A549 (cell line): ENCODE measurements at regions not wholly inside any gene's neighbourhood (a gene's known extent, or its start where the extent isn't known, plus 50 kb on each side); places are given as distances from the start of the nearest gene placed in this dataset.

Experiments
- ATAC-seq, 2 experiments: fragments of 200-7000 bp in 1 of 2; fragments of >200 bp in 1 of 2; cut with Nextera tagmentation in 1 of 2; cut with Tn5 transposase in 1 of 2; 3 replicates each; pipeline versions ENCODE4 v1.8.0 to v1.9.1; 2018 to 2020; ENCODE audit warnings: mild to moderate bottlenecking in 1 of 2, moderate library complexity in 1 of 2
- CTCF ChIA-PET: fragments of 300-600 bp; sonication (Branson Sonifier 250); formaldehyde crosslinking; extraction: SDS; loops from one replicate; lab custom pipeline; 2021; ENCODE audit warnings: antibody characterized with exemption, inconsistent platforms; lab: Yijun Ruan, JAX
- POLR2A ChIA-PET: fragments of 350-600 bp; formaldehyde crosslinking; extraction: SDS; loops from one replicate; lab custom pipeline; 2021; ENCODE audit warnings: antibody characterized with exemption, inconsistent platforms; lab: Yijun Ruan, JAX
- DNase-seq, 2 experiments: peaks; one replicate each; pipeline versions ENCODE4 v3.0.0 to v3.0.0-alpha.2; 2011 to 2016; ENCODE audit warnings: low read depth in 1 of 2, low spot score in 1 of 2
- FAIRE-seq: peaks from 2 replicates; lab custom pipeline; 2011; peaks lifted over from hg19 to GRCh38; lab: Jason Lieb, UNC
- H3K27ac ChIP-seq, 2 experiments: fragments of >200 bp; sonication (Bioruptor Twin); formaldehyde crosslinking; 3 replicates each; pipeline ENCODE4 v1.5.1; 2016 to 2017
- H3K4me1 ChIP-seq: fragments of >200 bp; sonication (Bioruptor Twin); formaldehyde crosslinking; 3 replicates; pipeline ENCODE4 v1.6.1; 2016
- H3K4me2 ChIP-seq: fragments of >200 bp; sonication (Bioruptor Twin); formaldehyde crosslinking; 3 replicates; pipeline ENCODE4 v1.6.1; 2016
- H3K4me3 ChIP-seq: fragments of >200 bp; sonication (Bioruptor Twin); formaldehyde crosslinking; 3 replicates; pipeline ENCODE4 v1.5.1; 2016
- H3K9me3 ChIP-seq: fragments of >200 bp; sonication (Bioruptor Twin); formaldehyde crosslinking; 3 replicates; pipeline ENCODE4 v1.6.1; 2016
- CBX2 ChIP-seq: fragments of 200-600 bp; sonication (generic); IDR thresholded peaks from 2 replicates; pipeline ENCODE4 v1.6.1; 2016; ENCODE audit warnings: low read depth, mild to moderate bottlenecking, borderline replicate concordance
- CEBPB ChIP-seq, 2 experiments: fragments of >200 bp in 1 of 2; sonication (Bioruptor Twin) in 1 of 2; formaldehyde crosslinking in 1 of 2; IDR thresholded peaks; 2 replicates each; pipeline ENCODE4 v1.6.1; 2012 to 2016
- CHD4 ChIP-seq: fragments of 200-600 bp; sonication (generic); IDR thresholded peaks from 2 replicates; pipeline ENCODE4 v1.6.1; 2016; ENCODE audit warnings: antibody characterized with exemption, mild to moderate bottlenecking, borderline replicate concordance
- EHF ChIP-seq: fragments of 250-450 bp; sonication (Bioruptor Pico); IDR thresholded peaks from 2 replicates; pipeline ENCODE4 v1.5.0; 2020; ENCODE audit warnings: mild to moderate bottlenecking
- GATA3 ChIP-seq: IDR thresholded peaks from 2 replicates; pipeline ENCODE4 v1.6.1; 2012; ENCODE audit warnings: borderline replicate concordance
- HEYL ChIP-seq: fragments of 250-450 bp; sonication (Bioruptor Pico); IDR thresholded peaks from 2 replicates; pipeline ENCODE4 v1.8.0; 2021; ENCODE audit warnings: mild to moderate bottlenecking, moderate library complexity
- HOXA7 ChIP-seq: fragments of 250-450 bp; sonication (Bioruptor Pico); IDR thresholded peaks from 2 replicates; pipeline ENCODE4 v1.5.0; 2020; ENCODE audit warnings: mild to moderate bottlenecking, moderate library complexity
- HOXB5 ChIP-seq: fragments of 250-450 bp; sonication (Bioruptor Pico); IDR thresholded peaks from 2 replicates; pipeline ENCODE4 v1.5.0; 2020; ENCODE audit warnings: mild to moderate bottlenecking, moderate library complexity
- KDM1A ChIP-seq: fragments of 200-600 bp; sonication (generic); IDR thresholded peaks from 2 replicates; pipeline ENCODE4 v1.6.1; 2016; ENCODE audit warnings: low read depth, mild to moderate bottlenecking
- NR3C1 ChIP-seq: fragments of >200 bp; sonication (Bioruptor Twin); formaldehyde crosslinking; IDR thresholded peaks from 3 replicates; pipeline ENCODE4 v1.6.1; 2017
- POLR2AphosphoS2 ChIP-seq: conservative IDR thresholded peaks from 2 replicates; pipeline ENCODE4 v1.6.1; 2012; ENCODE audit warnings: low read length, improper control_type of control experiment, inconsistent platforms
- RCOR1 ChIP-seq: fragments of 150-350 bp; IDR thresholded peaks from 2 replicates; pipeline ENCODE4 v1.6.1; 2014; ENCODE audit warnings: antibody characterized with exemption, low read length, low read depth
- RNF2 ChIP-seq: fragments of 200-600 bp; sonication (generic); IDR thresholded peaks from 2 replicates; pipeline ENCODE4 v1.6.1; 2016; ENCODE audit warnings: low read depth, mild to moderate bottlenecking, antibody characterized with exemption, moderate library complexity, borderline replicate concordance
- SMC3 ChIP-seq: fragments of >200 bp; sonication (Bioruptor Twin); formaldehyde crosslinking; IDR thresholded peaks from 3 replicates; pipeline ENCODE4 v1.6.1; 2018; ENCODE audit warnings: inconsistent platforms
- ZC3H11A ChIP-seq: fragments of 450-650 bp; IDR thresholded peaks from 2 replicates; pipeline ENCODE4 v1.6.1; 2014; ENCODE audit warnings: antibody characterized with exemption, mild to moderate bottlenecking
- ZNF302 ChIP-seq: fragments of 250-450 bp; sonication (Bioruptor Pico); IDR thresholded peaks from 2 replicates; pipeline ENCODE4 v1.9.0; 2021; ENCODE audit warnings: inconsistent platforms, mild to moderate bottlenecking, moderate library complexity
- ZSCAN20 ChIP-seq: fragments of 250-450 bp; sonication (Bioruptor Pico); IDR thresholded peaks from 2 replicates; pipeline ENCODE4 v1.8.0; 2022; ENCODE audit warnings: mild to moderate bottlenecking, moderate library complexity
- WGBS: methylation state at CpG from one replicate; pipeline ENCODE4 v1.1.6; 2017; ENCODE audit errors: missing lambda C conversion rate; 5-methylcytosine and 5-hydroxymethylcytosine counted together
- TF ChIP-seq, protein P1 (sequence below): fragments of 150-350 bp; IDR thresholded peaks from 2 replicates; pipeline ENCODE4 v1.6.1; 2014; ENCODE audit warnings: low read depth, mild to moderate bottlenecking, low read length
- TF ChIP-seq, protein P2 (sequence below): fragments of >200 bp; sonication (Bioruptor Twin); formaldehyde crosslinking; IDR thresholded peaks from 3 replicates; pipeline ENCODE4 v1.5.1; 2016
- TF ChIP-seq, protein P3 (sequence below): IDR thresholded peaks from 2 replicates; pipeline ENCODE4 v1.6.1; 2012
- TF ChIP-seq, protein P4 (sequence below): IDR thresholded peaks from 2 replicates; pipeline ENCODE4 v1.6.1; 2012
- TF ChIP-seq, protein P5 (sequence below): fragments of 250-450 bp; sonication (Bioruptor Pico); IDR thresholded peaks from 2 replicates; pipeline ENCODE4 v1.5.0; 2020; ENCODE audit warnings: low read depth, mild to moderate bottlenecking, moderate library complexity
- TF ChIP-seq, protein P6 (sequence below): fragments of 200-600 bp; sonication (generic); IDR thresholded peaks from 2 replicates; pipeline ENCODE4 v1.6.1; 2016; ENCODE audit warnings: antibody characterized with exemption, mild to moderate bottlenecking, moderate library complexity

DNA sequence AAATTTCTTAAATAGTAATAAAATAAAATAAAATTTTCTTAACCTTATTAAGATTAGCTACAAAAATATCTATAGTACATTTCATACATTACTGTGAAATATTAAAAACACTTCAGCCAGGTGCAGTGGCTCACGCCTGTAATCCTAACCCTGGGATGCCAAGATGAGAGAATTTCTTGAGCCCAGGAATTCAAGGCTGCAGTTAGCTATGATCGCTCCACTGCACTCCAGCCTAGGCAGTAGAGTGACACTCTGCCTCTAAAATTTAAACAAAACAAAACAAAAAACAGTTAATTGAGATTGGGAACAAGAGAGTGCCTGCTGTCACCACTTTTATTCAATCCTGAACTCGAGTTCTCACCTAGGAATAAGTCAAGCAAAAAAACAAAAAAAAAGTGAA, 95.0 kb upstream of the CPNE8 start:
- no peak overlapping the region for H3K4me3 ChIP-seq
- no peak overlapping the region for H3K27ac ChIP-seq
- DNase-seq: no peak
- H3K4me1 ChIP-seq: no peaks in the 10 kb centered on the region
- WGBS: 29% methylated on average over 3 of the region's 3 CpGs
- ATAC-seq: no peak
- POLR2A ChIA-PET: no interaction called here
- no peak for FAIRE-seq
- CTCF ChIA-PET: no interaction called here
- H3K9me3 ChIP-seq: no peaks in the 10 kb centered on the region
- TF ChIP-seq, protein P1, sequence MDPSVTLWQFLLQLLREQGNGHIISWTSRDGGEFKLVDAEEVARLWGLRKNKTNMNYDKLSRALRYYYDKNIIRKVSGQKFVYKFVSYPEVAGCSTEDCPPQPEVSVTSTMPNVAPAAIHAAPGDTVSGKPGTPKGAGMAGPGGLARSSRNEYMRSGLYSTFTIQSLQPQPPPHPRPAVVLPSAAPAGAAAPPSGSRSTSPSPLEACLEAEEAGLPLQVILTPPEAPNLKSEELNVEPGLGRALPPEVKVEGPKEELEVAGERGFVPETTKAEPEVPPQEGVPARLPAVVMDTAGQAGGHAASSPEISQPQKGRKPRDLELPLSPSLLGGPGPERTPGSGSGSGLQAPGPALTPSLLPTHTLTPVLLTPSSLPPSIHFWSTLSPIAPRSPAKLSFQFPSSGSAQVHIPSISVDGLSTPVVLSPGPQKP: no peak
- TF ChIP-seq, protein P2, sequence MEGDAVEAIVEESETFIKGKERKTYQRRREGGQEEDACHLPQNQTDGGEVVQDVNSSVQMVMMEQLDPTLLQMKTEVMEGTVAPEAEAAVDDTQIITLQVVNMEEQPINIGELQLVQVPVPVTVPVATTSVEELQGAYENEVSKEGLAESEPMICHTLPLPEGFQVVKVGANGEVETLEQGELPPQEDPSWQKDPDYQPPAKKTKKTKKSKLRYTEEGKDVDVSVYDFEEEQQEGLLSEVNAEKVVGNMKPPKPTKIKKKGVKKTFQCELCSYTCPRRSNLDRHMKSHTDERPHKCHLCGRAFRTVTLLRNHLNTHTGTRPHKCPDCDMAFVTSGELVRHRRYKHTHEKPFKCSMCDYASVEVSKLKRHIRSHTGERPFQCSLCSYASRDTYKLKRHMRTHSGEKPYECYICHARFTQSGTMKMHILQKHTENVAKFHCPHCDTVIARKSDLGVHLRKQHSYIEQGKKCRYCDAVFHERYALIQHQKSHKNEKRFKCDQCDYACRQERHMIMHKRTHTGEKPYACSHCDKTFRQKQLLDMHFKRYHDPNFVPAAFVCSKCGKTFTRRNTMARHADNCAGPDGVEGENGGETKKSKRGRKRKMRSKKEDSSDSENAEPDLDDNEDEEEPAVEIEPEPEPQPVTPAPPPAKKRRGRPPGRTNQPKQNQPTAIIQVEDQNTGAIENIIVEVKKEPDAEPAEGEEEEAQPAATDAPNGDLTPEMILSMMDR: no peak
- H3K4me2 ChIP-seq: no peak overlapping the region

DNA sequence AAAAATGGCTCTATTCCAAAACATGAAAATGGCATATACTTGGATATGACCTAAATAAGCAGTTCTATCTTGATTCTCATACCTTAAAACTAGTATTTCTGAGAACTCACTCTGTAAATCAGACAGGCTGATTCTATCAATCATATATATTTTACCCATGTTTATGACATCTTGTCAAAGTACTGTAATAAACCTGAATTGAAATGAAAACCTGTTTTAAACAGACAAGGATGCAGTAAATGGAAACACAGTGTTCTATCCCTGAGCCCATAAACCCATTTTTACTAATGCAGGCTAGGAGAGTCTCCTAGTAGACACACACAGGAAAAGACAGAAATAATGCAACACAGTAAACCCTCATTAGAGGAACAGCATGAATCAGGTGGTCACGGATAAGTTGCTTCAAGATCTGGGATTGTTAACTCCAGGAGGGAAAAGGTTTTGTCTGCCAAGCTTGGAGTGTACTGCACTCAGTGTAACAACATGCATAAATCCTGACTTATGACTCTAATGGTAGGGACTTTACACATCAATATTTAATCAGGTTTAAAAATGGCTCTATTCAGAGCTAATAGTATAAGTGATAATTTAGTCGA, 93.6 kb upstream of the CPNE8 start:
- POLR2A ChIA-PET: no interaction called here
- ATAC-seq (no peak), DNase-seq (no peak)
- CTCF ChIA-PET: no interaction called here
- TF ChIP-seq ZC3H11A (no peak), CHD4 (no peak), HOXA7 (CRISPR knock-in tag) (no peak)
- TF ChIP-seq, all 56 proteins: peak for 0
- H3K9me3 ChIP-seq: no peaks in the 10 kb centered on the region
- 12% methylated on average over 2 of the region's 2 CpGs for WGBS
- no peak for FAIRE-seq
- H3K27ac ChIP-seq: no peak overlapping the region
- no peaks in the 10 kb centered on the region for H3K4me1 ChIP-seq
- no peak overlapping the region for H3K4me3 ChIP-seq
- no peak overlapping the region for H3K4me2 ChIP-seq

DNA sequence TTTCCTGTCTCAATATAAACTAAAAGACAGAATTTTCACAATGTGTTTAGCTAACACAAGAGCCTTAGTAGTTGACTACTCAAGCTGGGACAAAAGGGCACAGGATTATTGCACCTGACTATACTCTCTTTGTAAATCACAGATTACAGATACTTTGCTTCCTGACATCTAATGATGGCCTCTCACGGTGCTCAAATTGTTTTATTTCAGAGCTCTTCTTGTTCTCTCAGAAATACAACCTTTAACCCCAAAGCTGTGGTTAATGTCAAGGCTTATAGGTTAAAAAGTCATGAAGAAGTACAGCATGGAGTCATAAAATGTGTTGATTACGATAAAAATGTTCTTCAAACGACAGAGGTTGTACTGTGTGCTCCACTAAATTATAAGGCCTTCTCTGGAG, 89.9 kb upstream of the CPNE8 start:
- Histone ChIP-seq H3K4me1 (no peaks in the 10 kb centered on the region), H3K9me3 (no peaks in the 10 kb centered on the region), H3K4me2 (no peak overlapping the region), H3K27ac (no peak overlapping the region), H3K4me3 (no peak overlapping the region)
- WGBS: 5% methylated on average over 3 of the region's 3 CpGs
- no peak for ATAC-seq
- no peak for DNase-seq
- no peak for FAIRE-seq
- CTCF ChIA-PET: interaction anchor here (0.6 kb wide), 1 partner anchor 107 kb away, joined by 4 read pairs; no protein-coding TSS in a partner anchor
- TF ChIP-seq NR3C1 (no peak), HEYL (CRISPR knock-in tag) (no peak), CBX2 (no peak), HOXA7 (CRISPR knock-in tag) (no peak), ZSCAN20 (CRISPR knock-in tag) (no peak), HOXB5 (no peak), POLR2AphosphoS2 (no peak), EHF (CRISPR knock-in tag) (no peak)
- TF ChIP-seq, protein P3, sequence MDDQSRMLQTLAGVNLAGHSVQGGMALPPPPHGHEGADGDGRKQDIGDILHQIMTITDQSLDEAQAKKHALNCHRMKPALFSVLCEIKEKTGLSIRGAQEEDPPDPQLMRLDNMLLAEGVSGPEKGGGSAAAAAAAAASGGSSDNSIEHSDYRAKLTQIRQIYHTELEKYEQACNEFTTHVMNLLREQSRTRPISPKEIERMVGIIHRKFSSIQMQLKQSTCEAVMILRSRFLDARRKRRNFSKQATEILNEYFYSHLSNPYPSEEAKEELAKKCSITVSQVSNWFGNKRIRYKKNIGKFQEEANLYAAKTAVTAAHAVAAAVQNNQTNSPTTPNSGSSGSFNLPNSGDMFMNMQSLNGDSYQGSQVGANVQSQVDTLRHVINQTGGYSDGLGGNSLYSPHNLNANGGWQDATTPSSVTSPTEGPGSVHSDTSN: no peak
- TF ChIP-seq, protein P4, sequence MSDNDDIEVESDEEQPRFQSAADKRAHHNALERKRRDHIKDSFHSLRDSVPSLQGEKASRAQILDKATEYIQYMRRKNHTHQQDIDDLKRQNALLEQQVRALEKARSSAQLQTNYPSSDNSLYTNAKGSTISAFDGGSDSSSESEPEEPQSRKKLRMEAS: no peak
- POLR2A ChIA-PET: no interaction called here

DNA sequence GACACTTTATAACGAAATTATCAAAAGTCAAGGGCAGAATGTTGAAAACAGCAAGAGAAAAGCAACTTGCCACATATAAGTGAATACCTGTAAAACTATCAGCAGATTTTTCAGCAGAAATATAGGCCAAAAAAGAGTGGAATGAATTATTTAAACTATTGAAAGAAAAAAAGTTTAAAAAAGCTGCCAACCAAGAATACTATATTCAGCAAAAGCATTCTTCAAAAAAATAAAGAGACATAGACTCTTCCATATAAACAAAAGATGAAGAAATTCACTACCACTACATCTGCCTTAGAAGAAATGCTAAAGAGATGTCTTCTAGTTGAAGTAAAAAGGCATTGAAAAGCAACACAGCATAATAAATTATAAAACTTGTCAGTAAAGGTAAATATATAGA, 80.6 kb upstream of the CPNE8 start:
- DNase-seq (no peak), FAIRE-seq (no peak), ATAC-seq (no peak)
- ChIA-PET POLR2A (no interaction called here), CTCF (no interaction called here)
- 0% methylated on average over 1 of the region's 1 CpG for WGBS
- H3K4me1 ChIP-seq: no peaks in the 10 kb centered on the region
- H3K4me3 ChIP-seq: no peak overlapping the region
- no peak overlapping the region for H3K27ac ChIP-seq
- no peak overlapping the region for H3K4me2 ChIP-seq
- H3K9me3 ChIP-seq: no peaks in the 10 kb centered on the region
- TF ChIP-seq CEBPB (IDR thresholded peaks at IDR 0.05) (no peak), RNF2 (no peak), KDM1A (no peak), GATA3 (no peak), ZNF302 (CRISPR knock-in tag) (no peak), RCOR1 (no peak), SMC3 (no peak)
- TF ChIP-seq, protein P5, sequence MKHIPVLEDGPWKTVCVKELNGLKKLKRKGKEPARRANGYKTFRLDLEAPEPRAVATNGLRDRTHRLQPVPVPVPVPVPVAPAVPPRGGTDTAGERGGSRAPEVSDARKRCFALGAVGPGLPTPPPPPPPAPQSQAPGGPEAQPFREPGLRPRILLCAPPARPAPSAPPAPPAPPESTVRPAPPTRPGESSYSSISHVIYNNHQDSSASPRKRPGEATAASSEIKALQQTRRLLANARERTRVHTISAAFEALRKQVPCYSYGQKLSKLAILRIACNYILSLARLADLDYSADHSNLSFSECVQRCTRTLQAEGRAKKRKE (CRISPR knock-in tag): no peak
- TF ChIP-seq, protein P6, sequence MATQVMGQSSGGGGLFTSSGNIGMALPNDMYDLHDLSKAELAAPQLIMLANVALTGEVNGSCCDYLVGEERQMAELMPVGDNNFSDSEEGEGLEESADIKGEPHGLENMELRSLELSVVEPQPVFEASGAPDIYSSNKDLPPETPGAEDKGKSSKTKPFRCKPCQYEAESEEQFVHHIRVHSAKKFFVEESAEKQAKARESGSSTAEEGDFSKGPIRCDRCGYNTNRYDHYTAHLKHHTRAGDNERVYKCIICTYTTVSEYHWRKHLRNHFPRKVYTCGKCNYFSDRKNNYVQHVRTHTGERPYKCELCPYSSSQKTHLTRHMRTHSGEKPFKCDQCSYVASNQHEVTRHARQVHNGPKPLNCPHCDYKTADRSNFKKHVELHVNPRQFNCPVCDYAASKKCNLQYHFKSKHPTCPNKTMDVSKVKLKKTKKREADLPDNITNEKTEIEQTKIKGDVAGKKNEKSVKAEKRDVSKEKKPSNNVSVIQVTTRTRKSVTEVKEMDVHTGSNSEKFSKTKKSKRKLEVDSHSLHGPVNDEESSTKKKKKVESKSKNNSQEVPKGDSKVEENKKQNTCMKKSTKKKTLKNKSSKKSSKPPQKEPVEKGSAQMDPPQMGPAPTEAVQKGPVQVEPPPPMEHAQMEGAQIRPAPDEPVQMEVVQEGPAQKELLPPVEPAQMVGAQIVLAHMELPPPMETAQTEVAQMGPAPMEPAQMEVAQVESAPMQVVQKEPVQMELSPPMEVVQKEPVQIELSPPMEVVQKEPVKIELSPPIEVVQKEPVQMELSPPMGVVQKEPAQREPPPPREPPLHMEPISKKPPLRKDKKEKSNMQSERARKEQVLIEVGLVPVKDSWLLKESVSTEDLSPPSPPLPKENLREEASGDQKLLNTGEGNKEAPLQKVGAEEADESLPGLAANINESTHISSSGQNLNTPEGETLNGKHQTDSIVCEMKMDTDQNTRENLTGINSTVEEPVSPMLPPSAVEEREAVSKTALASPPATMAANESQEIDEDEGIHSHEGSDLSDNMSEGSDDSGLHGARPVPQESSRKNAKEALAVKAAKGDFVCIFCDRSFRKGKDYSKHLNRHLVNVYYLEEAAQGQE: no peak
